DND-41 (cell line): ENCODE measurements at regions not wholly inside any gene's neighbourhood (a gene's known extent, or its start where the extent isn't known, plus 50 kb on each side); places are given as distances from the start of the nearest gene placed in this dataset.
"Not testable (repeated sequence)": the region's sequence is repeated elsewhere in the genome, so short reads cannot be mapped to it uniquely, and the experiment has no call there.

Experiments used
- ATAC-seq: fragments of 200-7000 bp; cut with Tn5 transposase; 3 replicates; pipeline ENCODE4 v1.9.1; 2021; ENCODE audit warnings: low read depth; ENCODE audit not compliant: insufficient read depth
- DNase-seq: peaks from one replicate; pipeline ENCODE4 v3.0.0-alpha.2; 2020
- H2AFZ ChIP-seq: 2 replicates; pipeline ENCODE4 v1.6.0; 2012; ENCODE audit warnings: low read depth, low read length
- H3K27ac ChIP-seq: 2 replicates; pipeline ENCODE4 v1.5.1; 2012; ENCODE audit warnings: low read length, inconsistent platforms
- H3K27me3 ChIP-seq: fragments of 200-600 bp; sonication (generic); 2 replicates; pipeline ENCODE4 v1.6.0; 2012; ENCODE audit warnings: low read length, mild to moderate bottlenecking, inconsistent platforms; ENCODE audit not compliant: insufficient read depth, poor library complexity
- H3K36me3 ChIP-seq: 2 replicates; pipeline ENCODE4 v1.5.1; 2012; ENCODE audit warnings: low read length, inconsistent platforms; ENCODE audit not compliant: insufficient read depth
- H3K4me1 ChIP-seq: 2 replicates; pipeline ENCODE4 v1.5.1; 2012; ENCODE audit warnings: mild to moderate bottlenecking, low read length; ENCODE audit not compliant: insufficient read depth
- H3K4me2 ChIP-seq: 2 replicates; pipeline ENCODE4 v1.6.0; 2012; ENCODE audit warnings: mild to moderate bottlenecking, moderate library complexity, low read length, inconsistent platforms; ENCODE audit not compliant: insufficient read depth
- H3K4me3 ChIP-seq, 2 experiments: fragments of 200-600 bp in 1 of 2; shearing (Covaris generic) in 1 of 2; 2 replicates each; pipeline ENCODE4 v1.5.1; 2012 to 2016; ENCODE audit warnings: inconsistent platforms in 2 of 2, low read length in 2 of 2, mild to moderate bottlenecking in 2 of 2, low read depth in 1 of 2, moderate library complexity in 1 of 2
- H3K79me2 ChIP-seq: 2 replicates; pipeline ENCODE4 v1.6.0; 2012; ENCODE audit warnings: low read length, inconsistent platforms; ENCODE audit not compliant: insufficient read depth
- H3K9ac ChIP-seq: 2 replicates; pipeline ENCODE4 v1.6.0; 2012; ENCODE audit warnings: low read depth, mild to moderate bottlenecking, inconsistent platforms, low read length, moderate library complexity
- H3K9me3 ChIP-seq: 2 replicates; pipeline ENCODE4 v1.5.1; 2012; ENCODE audit warnings: low read length, moderate library complexity, mild to moderate bottlenecking, inconsistent platforms; ENCODE audit not compliant: insufficient read depth, severe bottlenecking
- H4K20me1 ChIP-seq: 2 replicates; pipeline ENCODE4 v1.6.0; 2012; ENCODE audit warnings: low read length; ENCODE audit not compliant: insufficient read depth
- EZH2 ChIP-seq: IDR thresholded peaks from 3 replicates; pipeline ENCODE4 v1.6.1; 2012; ENCODE audit warnings: borderline replicate concordance, low read depth, mild to moderate bottlenecking, moderate library complexity, low read length, inconsistent platforms; ENCODE audit not compliant: severe bottlenecking
- TF ChIP-seq, protein P1 (sequence below): IDR thresholded peaks from 2 replicates; pipeline ENCODE4 v1.5.1; 2012; ENCODE audit warnings: borderline replicate concordance, low read length, moderate library complexity, mild to moderate bottlenecking; ENCODE audit not compliant: poor library complexity, severe bottlenecking; ENCODE audit errors: extremely low read depth

DNA sequence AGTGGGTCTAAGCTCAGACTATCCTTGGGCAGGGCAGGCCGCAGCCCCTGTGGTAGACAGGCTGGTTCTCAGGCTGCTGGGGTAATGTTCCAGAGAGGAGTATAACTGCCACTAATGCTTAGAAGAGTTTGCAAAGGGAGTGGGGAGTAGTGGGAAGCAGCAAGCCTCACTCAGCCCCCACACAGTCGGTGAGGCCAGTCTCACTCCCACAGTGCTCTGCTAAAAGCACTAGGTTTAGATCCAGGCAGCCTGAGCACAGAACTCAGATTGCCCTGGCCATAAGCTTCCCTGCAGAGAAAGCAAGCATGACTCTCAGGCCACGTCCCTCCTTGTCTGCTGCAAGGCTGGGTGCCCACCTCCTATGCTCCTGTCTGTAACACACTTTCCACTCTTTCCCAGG, 69.4 kb upstream of the HCN1 start:
- ATAC-seq = no peak
- Histone ChIP-seq H3K79me2 (no peaks in the 10 kb centered on the region), H3K9me3 (peaks cover 3% of the 10 kb centered on the region), H3K9ac (no peak overlapping the region), H3K36me3 (no peaks in the 10 kb centered on the region), H3K27me3 (no peaks in the 10 kb centered on the region), H4K20me1 (no peaks in the 10 kb centered on the region), H2AFZ (no peak overlapping the region), H3K4me1 (no peaks in the 10 kb centered on the region), H3K4me2 (no peak overlapping the region), H3K4me3 (no peak overlapping the region), H3K27ac (no peak overlapping the region)
- no peak for TF ChIP-seq EZH2
- TF ChIP-seq, protein P1, sequence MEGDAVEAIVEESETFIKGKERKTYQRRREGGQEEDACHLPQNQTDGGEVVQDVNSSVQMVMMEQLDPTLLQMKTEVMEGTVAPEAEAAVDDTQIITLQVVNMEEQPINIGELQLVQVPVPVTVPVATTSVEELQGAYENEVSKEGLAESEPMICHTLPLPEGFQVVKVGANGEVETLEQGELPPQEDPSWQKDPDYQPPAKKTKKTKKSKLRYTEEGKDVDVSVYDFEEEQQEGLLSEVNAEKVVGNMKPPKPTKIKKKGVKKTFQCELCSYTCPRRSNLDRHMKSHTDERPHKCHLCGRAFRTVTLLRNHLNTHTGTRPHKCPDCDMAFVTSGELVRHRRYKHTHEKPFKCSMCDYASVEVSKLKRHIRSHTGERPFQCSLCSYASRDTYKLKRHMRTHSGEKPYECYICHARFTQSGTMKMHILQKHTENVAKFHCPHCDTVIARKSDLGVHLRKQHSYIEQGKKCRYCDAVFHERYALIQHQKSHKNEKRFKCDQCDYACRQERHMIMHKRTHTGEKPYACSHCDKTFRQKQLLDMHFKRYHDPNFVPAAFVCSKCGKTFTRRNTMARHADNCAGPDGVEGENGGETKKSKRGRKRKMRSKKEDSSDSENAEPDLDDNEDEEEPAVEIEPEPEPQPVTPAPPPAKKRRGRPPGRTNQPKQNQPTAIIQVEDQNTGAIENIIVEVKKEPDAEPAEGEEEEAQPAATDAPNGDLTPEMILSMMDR = no peak
- no peak for DNase-seq

DNA sequence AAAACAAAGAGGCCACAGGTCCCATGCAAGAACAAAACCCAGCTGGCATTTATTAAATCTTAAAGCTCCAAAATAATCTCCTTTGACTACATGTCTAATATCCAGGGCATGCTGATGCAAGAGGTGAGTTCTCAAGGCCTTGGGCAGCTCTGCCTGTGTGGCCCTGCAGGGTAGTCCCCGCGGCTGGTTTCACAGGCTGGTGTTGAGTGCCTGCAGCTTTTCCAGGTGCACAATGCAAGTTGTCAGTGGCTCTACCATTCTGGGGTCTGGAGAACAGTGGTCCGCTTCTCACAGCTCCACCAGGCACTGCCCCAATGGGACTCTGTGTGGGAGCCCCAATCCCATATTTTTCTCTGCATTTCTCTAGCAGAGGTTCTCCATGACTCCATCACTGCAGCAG, 54.4 kb upstream of the HCN1 start:
- H3K27me3 ChIP-seq = no peaks in the 10 kb centered on the region
- no peak overlapping the region for H3K4me2 ChIP-seq
- H4K20me1 ChIP-seq = no peaks in the 10 kb centered on the region
- no peak for ATAC-seq
- H3K9me3 ChIP-seq = peaks cover 2% of the 10 kb centered on the region
- H3K9ac ChIP-seq = no peak overlapping the region
- H3K36me3 ChIP-seq = no peaks in the 10 kb centered on the region
- TF ChIP-seq, protein P1 = no peak
- TF ChIP-seq EZH2 = no peak
- no peak overlapping the region for H3K27ac ChIP-seq
- no peak overlapping the region for H3K4me3 ChIP-seq
- H2AFZ ChIP-seq = no peak overlapping the region
- no peaks in the 10 kb centered on the region for H3K79me2 ChIP-seq
- H3K4me1 ChIP-seq = no peaks in the 10 kb centered on the region
- DNase-seq = no peak

DNA sequence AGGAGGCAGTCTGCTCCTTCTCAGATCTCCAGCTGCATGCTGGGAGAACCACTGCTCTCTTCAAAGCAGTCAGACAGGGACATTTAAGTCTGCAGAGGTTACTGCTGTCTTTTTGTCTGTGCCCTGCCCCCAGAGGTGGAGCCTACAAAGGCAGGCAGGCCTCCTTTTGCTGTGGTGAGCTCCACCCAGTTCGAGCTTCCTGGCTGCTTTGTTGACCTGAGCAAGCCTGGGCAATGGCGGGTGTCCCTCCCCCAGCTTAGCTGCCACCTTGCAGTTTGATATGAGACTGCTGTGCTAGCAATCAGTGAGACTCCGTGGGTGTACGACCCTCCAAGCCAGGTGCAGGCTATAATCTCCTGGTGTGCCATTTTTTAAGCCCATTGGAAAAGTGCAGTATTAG, 52.3 kb upstream of the HCN1 start:
- H3K36me3 ChIP-seq, H3K27ac ChIP-seq, H3K79me2 ChIP-seq, ATAC-seq, H3K9me3 ChIP-seq, H3K4me2 ChIP-seq, H4K20me1 ChIP-seq, H3K27me3 ChIP-seq, DNase-seq, H2AFZ ChIP-seq, H3K4me3 ChIP-seq, H3K9ac ChIP-seq, H3K4me1 ChIP-seq: not testable (repeated sequence)
